Endothelial cell of umbilical vein (primary cell): ENCODE measurements at regions not wholly inside any gene's neighbourhood (a gene's known extent, or its start where the extent isn't known, plus 50 kb on each side); places are given as distances from the start of the nearest gene placed in this dataset.
"Not testable (repeated sequence)": the region's sequence is repeated elsewhere in the genome, so short reads cannot be mapped to it uniquely, and the experiment has no call there.

Source experiments
- BruUV-seq: library from RNA; stranded (reverse); fragments of 400-500 nt; replicated peaks from 2 replicates; lab custom pipeline; 2021; lab: Mats Ljungman, UMichigan
- CTCF ChIA-PET: fragments of 300-600, 350-600 bp; sonication (Branson Sonifier 250); formaldehyde crosslinking; loops from one replicate; lab custom pipeline; 2021; ENCODE audit warnings: antibody characterized with exemption, inconsistent platforms; lab: Charles Lee
- POLR2A ChIA-PET: fragments of 300-600, 350-600 bp; sonication (Branson Sonifier 250); formaldehyde crosslinking; loops from one replicate; lab custom pipeline; 2021; ENCODE audit warnings: antibody characterized with exemption, inconsistent platforms; lab: Charles Lee
- DNase-seq: peaks from one replicate; pipeline ENCODE4 v3.0.0-alpha.2; 2011; ENCODE audit warnings: low read depth, low spot score
- FAIRE-seq: peaks from 2 replicates; lab custom pipeline; 2011; peaks lifted over from hg19 to GRCh38; lab: Jason Lieb, UNC
- H2AFZ ChIP-seq: 2 replicates; pipeline ENCODE4 v1.6.0; 2012; ENCODE audit warnings: low read depth, low read length, control low read depth, inconsistent platforms
- H3K27ac ChIP-seq: 2 replicates; pipeline ENCODE4 v1.5.1; 2011; ENCODE audit warnings: low read depth, mild to moderate bottlenecking, control low read depth, low read length, moderate library complexity; ENCODE audit not compliant: insufficient read depth
- H3K27me3 ChIP-seq, 2 experiments: 2 replicates each; pipeline versions ENCODE4 v1.6.0 to v1.6.1; 2011; ENCODE audit warnings: low read length in 2 of 2, mixed read lengths in 1 of 2; ENCODE audit not compliant: control insufficient read depth in 2 of 2, insufficient read depth in 2 of 2
- H3K36me3 ChIP-seq, 2 experiments: 2 replicates in 1 of 2; 3 replicates in 1 of 2; pipeline ENCODE4 v1.5.1; 2011; ENCODE audit warnings: low read length in 2 of 2, mild to moderate bottlenecking in 1 of 2, moderate library complexity in 1 of 2; ENCODE audit not compliant: control insufficient read depth in 2 of 2, insufficient read depth in 2 of 2; ENCODE audit errors: extremely low read depth in 1 of 2
- H3K4me1 ChIP-seq: 3 replicates; pipeline ENCODE4 v1.5.1; 2011; ENCODE audit warnings: mild to moderate bottlenecking, low read length; ENCODE audit not compliant: control insufficient read depth, insufficient read depth; ENCODE audit errors: extremely low read depth
- H3K4me2 ChIP-seq: 2 replicates; pipeline ENCODE4 v1.6.1; 2011; ENCODE audit warnings: low read length, control low read depth, mixed read lengths; ENCODE audit not compliant: insufficient read depth
- H3K4me3 ChIP-seq, 3 experiments: fragments of 200-600 bp in 1 of 3; sonication (generic), shearing (Covaris generic) in 1 of 3; replicated peaks in 1 of 3; 2 replicates each; pipeline ENCODE4 v1.5.1; 2011 to 2016; ENCODE audit warnings: control low read depth in 3 of 3, low read length in 3 of 3, mild to moderate bottlenecking in 2 of 3, inconsistent platforms in 1 of 3, low read depth in 1 of 3, moderate library complexity in 1 of 3; ENCODE audit not compliant: insufficient read depth in 1 of 3
- H3K79me2 ChIP-seq: 2 replicates; pipeline ENCODE4 v1.6.0; 2012; ENCODE audit warnings: low read length, inconsistent platforms; ENCODE audit not compliant: control insufficient read depth, insufficient read depth
- H3K9ac ChIP-seq: replicated peaks from 2 replicates; pipeline ENCODE3; 2011; ENCODE audit warnings: low read length, control low read depth; ENCODE audit not compliant: insufficient read depth; ENCODE audit errors: extremely low read depth
- H3K9me1 ChIP-seq: replicated peaks from 3 replicates; pipeline ENCODE4 v1.6.0; 2011; ENCODE audit warnings: mild to moderate bottlenecking, low read length; ENCODE audit not compliant: control insufficient read depth, insufficient read depth; ENCODE audit errors: extremely low read depth
- H3K9me3 ChIP-seq: replicated peaks from 2 replicates; pipeline ENCODE4 v1.5.1; 2012; ENCODE audit warnings: low read length, inconsistent platforms; ENCODE audit not compliant: control insufficient read depth, insufficient read depth
- H4K20me1 ChIP-seq: replicated peaks from 2 replicates; pipeline ENCODE3; 2011; ENCODE audit warnings: mild to moderate bottlenecking, low read length; ENCODE audit not compliant: control insufficient read depth, insufficient read depth; ENCODE audit errors: extremely low read depth
- CTCF ChIP-seq, 2 donors: IDR thresholded peaks; 1 replicate in 1 of 2; 2 replicates in 1 of 2; pipeline ENCODE4 v1.5.1; 2011; ENCODE audit warnings: low read length in 2 of 2, mild to moderate bottlenecking in 2 of 2, moderate library complexity in 2 of 2, control low read depth in 1 of 2, inconsistent platforms in 1 of 2, low read depth in 1 of 2; ENCODE audit not compliant: insufficient read depth in 1 of 2; ENCODE audit errors: extremely low read depth in 1 of 2
- EZH2 ChIP-seq: IDR thresholded peaks from 2 replicates; pipeline ENCODE4 v1.6.1; 2012; ENCODE audit warnings: borderline replicate concordance, low read depth, mild to moderate bottlenecking, moderate library complexity, low read length, inconsistent platforms; ENCODE audit not compliant: severe bottlenecking
- FOS ChIP-seq: IDR thresholded peaks from 2 replicates; pipeline ENCODE4 v1.6.1; 2011; ENCODE audit warnings: mild to moderate bottlenecking, low read length, moderate library complexity, borderline replicate concordance; ENCODE audit not compliant: insufficient read depth
- GATA2 ChIP-seq: IDR thresholded peaks from 2 replicates; pipeline ENCODE4 v1.7.0; 2011; ENCODE audit warnings: low read depth, mild to moderate bottlenecking, moderate library complexity, mixed read lengths, low read length; ENCODE audit not compliant: insufficient read length, insufficient read depth
- JUN ChIP-seq: IDR thresholded peaks from 2 replicates; pipeline ENCODE4 v1.6.1; 2011; ENCODE audit warnings: borderline replicate concordance, low read depth; ENCODE audit not compliant: insufficient read length, insufficient read depth
- MAX ChIP-seq: IDR thresholded peaks from 2 replicates; pipeline ENCODE4 v1.6.1; 2011; ENCODE audit not compliant: insufficient read depth, insufficient read length
- MYC ChIP-seq: IDR thresholded peaks from one replicate; pipeline ENCODE4 v1.6.1; 2011; ENCODE audit warnings: mild to moderate bottlenecking, low read depth, low read length
- POLR2A ChIP-seq: IDR thresholded peaks from 2 replicates; pipeline ENCODE4 v1.6.1; 2012; ENCODE audit warnings: low read depth, mild to moderate bottlenecking, control low read depth, low read length
- POLR2AphosphoS5 ChIP-seq: IDR thresholded peaks from 2 replicates; pipeline ENCODE4 v1.6.1; 2012; ENCODE audit warnings: low read depth, mild to moderate bottlenecking, control low read depth, low read length, moderate library complexity; ENCODE audit not compliant: insufficient read depth
- dilution Hi-C: fragments of 300-500 bp; cut with MboI; formaldehyde crosslinking; loops from one replicate; pipeline ENCODE4 v1.15.0; 2019; ENCODE audit warnings: low sequenced_read_pairs; ENCODE audit not compliant: extremely low pct_ligation_motif_present
- intact Hi-C: fragments of 100-400 bp; cut with micrococcal nuclease; formaldehyde crosslinking; loops from one replicate; pipeline ENCODE4 v1.10.0; 2022

- FAIRE-seq: no peak
- Histone ChIP-seq H3K4me3 (no peak overlapping the region), H3K27me3 (no peaks in the 10 kb centered on the region), H3K9ac (no peak overlapping the region), H3K4me1 (no peaks in the 10 kb centered on the region), H3K79me2 (no peaks in the 10 kb centered on the region), H3K9me3 (no peaks in the 10 kb centered on the region), H3K36me3 (no peaks in the 10 kb centered on the region), H3K27ac (no peak overlapping the region), H3K9me1 (no peaks in the 10 kb centered on the region), H3K4me2 (no peak overlapping the region), H2AFZ (no peak overlapping the region), H4K20me1 (no peaks in the 10 kb centered on the region)
- no peak for DNase-seq
- TF ChIP-seq MYC: no peak
- no peak for TF ChIP-seq POLR2AphosphoS5
- TF ChIP-seq JUN: no peak
- TF ChIP-seq EZH2: no peak
- ChIA-PET CTCF (interaction anchor here (1.0 kb wide), 1 partner anchor 10 kb away, joined by 3 read pairs; no protein-coding TSS in a partner anchor), POLR2A (no interaction called here)
- no TSS peak for BruUV-seq
- intact Hi-C loops (no loop called here), dilution Hi-C loops (no loop called here)
These were observed 258.7 kb downstream of the EFCAB11 start for GRCh38 chr14:89695846-89696245.

- Histone ChIP-seq H3K79me2 (no peaks in the 10 kb centered on the region), H4K20me1 (no peaks in the 10 kb centered on the region), H3K9ac (no peak overlapping the region), H3K36me3 (no peaks in the 10 kb centered on the region), H3K4me2 (no peak overlapping the region), H3K9me3 (no peaks in the 10 kb centered on the region), H3K4me3 (no peak overlapping the region), H2AFZ (no peak overlapping the region), H3K4me1 (no peaks in the 10 kb centered on the region), H3K27me3 (no peaks in the 10 kb centered on the region), H3K9me1 (no peaks in the 10 kb centered on the region), H3K27ac (no peak overlapping the region)
- intact Hi-C loops: no loop called here
- FAIRE-seq: no peak
- CTCF ChIA-PET: no interaction called here
- BruUV-seq: no TSS peak
- DNase-seq: no peak
- TF ChIP-seq POLR2A (no peak), POLR2AphosphoS5 (no peak), JUN (no peak), GATA2 (no peak), EZH2 (no peak), MYC (no peak), FOS (no peak), MAX (no peak), CTCF (IDR thresholded peaks at IDR 0.05; ENCODE audit: extremely low read depth in 1 of 2, insufficient read depth in 1 of 2, low read depth in 1 of 2, low read length in 2 of 2) (no peak)
- POLR2A ChIA-PET: no interaction called here
- dilution Hi-C loops: no loop called here
These were observed 264.4 kb downstream of the EFCAB11 start for GRCh38 chr14:89690139-89690538.

- intact Hi-C loops, dilution Hi-C loops, H4K20me1 ChIP-seq, DNase-seq, CTCF ChIA-PET, BruUV-seq, H3K4me1 ChIP-seq, H3K9me3 ChIP-seq, H3K4me2 ChIP-seq, H2AFZ ChIP-seq, H3K27ac ChIP-seq, H3K4me3 ChIP-seq, H3K36me3 ChIP-seq, POLR2A ChIA-PET, H3K9ac ChIP-seq, H3K9me1 ChIP-seq, FAIRE-seq, H3K27me3 ChIP-seq, H3K79me2 ChIP-seq: not testable (repeated sequence)
These were observed 264.8 kb downstream of the EFCAB11 start for GRCh38 chr14:89689711-89690110.
